PFSK-1 (cell line): ENCODE measurements at regions not wholly inside any gene's neighbourhood (a gene's known extent, or its start where the extent isn't known, plus 50 kb on each side); places are given as distances from the start of the nearest gene placed in this dataset.

Experiments
- FOXP2 ChIP-seq: optimal IDR thresholded peaks from 2 replicates; pipeline ENCODE3; 2011; ENCODE audit warnings: borderline replicate concordance, control low read depth, inconsistent platforms; ENCODE audit not compliant: insufficient read depth; ENCODE audit errors: extremely low read length, extremely low read depth
- POLR2AphosphoS5 ChIP-seq: IDR thresholded peaks from 2 replicates; pipeline ENCODE4 v1.6.1; 2012; ENCODE audit warnings: low read depth, mild to moderate bottlenecking, control low read depth, low read length, moderate library complexity
- SIN3A ChIP-seq: IDR thresholded peaks from 2 replicates; pipeline ENCODE4 v1.6.1; 2012; ENCODE audit warnings: mild to moderate bottlenecking, low read length, moderate library complexity, borderline replicate concordance; ENCODE audit not compliant: insufficient read depth
- TAF1 ChIP-seq: IDR thresholded peaks from 2 replicates; pipeline ENCODE4 v1.6.1; 2012; ENCODE audit warnings: low read length, control low read depth, borderline replicate concordance; ENCODE audit not compliant: insufficient read depth
- TF ChIP-seq, protein P1 (sequence below), 2 experiments: IDR thresholded peaks; 2 replicates each; pipeline versions ENCODE4 v1.6.1 to v1.8.0; 2011 to 2012; ENCODE audit warnings: low read depth in 2 of 2, low read length in 2 of 2, control low read depth in 1 of 2, inconsistent platforms in 1 of 2, mild to moderate bottlenecking in 1 of 2, moderate library complexity in 1 of 2; ENCODE audit not compliant: insufficient read depth in 1 of 2

DNA sequence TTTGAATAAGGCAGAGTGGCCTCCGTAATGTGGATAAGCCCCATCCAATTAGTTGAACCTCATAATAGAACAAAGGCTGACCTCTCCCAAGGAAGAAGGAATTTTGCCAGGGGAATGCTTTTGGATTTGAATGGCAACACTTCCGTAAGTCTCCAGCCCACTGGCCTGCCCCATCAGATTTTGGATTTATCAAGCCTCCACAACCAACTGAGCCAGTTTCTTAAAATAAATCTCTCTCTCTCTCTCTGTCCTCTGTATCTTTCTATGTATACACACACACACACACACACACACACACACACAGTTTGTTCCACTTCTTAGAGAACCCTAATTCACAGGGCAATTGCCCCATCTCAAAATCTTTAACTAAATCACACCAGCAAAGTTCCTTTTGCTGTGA, 100.9 kb upstream of the CAV2 start:
- TF ChIP-seq FOXP2 (no peak), POLR2AphosphoS5 (no peak), SIN3A (no peak), TAF1 (no peak)
- TF ChIP-seq, protein P1, sequence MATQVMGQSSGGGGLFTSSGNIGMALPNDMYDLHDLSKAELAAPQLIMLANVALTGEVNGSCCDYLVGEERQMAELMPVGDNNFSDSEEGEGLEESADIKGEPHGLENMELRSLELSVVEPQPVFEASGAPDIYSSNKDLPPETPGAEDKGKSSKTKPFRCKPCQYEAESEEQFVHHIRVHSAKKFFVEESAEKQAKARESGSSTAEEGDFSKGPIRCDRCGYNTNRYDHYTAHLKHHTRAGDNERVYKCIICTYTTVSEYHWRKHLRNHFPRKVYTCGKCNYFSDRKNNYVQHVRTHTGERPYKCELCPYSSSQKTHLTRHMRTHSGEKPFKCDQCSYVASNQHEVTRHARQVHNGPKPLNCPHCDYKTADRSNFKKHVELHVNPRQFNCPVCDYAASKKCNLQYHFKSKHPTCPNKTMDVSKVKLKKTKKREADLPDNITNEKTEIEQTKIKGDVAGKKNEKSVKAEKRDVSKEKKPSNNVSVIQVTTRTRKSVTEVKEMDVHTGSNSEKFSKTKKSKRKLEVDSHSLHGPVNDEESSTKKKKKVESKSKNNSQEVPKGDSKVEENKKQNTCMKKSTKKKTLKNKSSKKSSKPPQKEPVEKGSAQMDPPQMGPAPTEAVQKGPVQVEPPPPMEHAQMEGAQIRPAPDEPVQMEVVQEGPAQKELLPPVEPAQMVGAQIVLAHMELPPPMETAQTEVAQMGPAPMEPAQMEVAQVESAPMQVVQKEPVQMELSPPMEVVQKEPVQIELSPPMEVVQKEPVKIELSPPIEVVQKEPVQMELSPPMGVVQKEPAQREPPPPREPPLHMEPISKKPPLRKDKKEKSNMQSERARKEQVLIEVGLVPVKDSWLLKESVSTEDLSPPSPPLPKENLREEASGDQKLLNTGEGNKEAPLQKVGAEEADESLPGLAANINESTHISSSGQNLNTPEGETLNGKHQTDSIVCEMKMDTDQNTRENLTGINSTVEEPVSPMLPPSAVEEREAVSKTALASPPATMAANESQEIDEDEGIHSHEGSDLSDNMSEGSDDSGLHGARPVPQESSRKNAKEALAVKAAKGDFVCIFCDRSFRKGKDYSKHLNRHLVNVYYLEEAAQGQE (IDR thresholded peaks at IDR 0.05; ENCODE audit: insufficient read depth in 1 of 2, low read depth in 2 of 2, low read length in 2 of 2) = no peak

DNA sequence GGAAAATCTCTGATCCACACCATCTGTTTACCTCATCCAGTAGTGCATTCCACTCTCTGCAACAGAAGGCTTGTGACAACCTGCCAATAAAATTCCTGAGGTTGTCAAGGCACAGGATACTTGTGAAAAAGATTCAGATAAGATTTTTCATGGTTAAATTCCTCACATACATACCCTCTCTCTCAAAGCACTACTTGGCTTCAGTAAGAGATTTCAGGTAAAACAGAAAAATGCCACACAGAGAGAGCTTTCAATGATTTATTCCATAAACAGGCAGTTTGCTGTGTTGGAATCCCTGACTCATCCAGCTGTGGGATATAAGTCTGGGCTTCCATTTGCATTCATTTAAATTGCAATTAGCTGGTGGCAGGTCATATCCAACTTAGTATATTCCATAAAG, 99.7 kb upstream of the CAV2 start:
- TF ChIP-seq POLR2AphosphoS5 (no peak), SIN3A (no peak), FOXP2 (no peak), TAF1 (no peak)
- TF ChIP-seq, protein P1 (IDR thresholded peaks at IDR 0.05; ENCODE audit: insufficient read depth in 1 of 2, low read depth in 2 of 2, low read length in 2 of 2) = no peak

DNA sequence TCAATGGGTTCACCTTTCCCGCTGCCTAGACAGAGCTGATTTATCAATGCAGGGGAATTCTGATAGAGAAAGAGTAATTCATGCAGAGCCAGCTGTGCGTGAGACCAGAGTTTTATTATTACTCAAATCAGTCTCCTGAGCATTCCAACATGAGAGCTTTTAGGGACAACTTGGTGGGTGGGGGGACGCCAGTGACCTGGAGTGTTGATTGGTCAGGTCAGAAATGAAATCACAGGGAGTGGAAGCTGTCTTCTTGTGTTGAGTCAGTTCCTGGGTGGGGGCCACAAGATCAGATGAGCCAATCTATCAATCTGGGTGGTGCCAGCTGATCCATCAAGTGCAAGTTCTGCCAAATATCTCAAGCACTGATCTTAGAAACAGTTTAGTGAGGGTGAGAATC, 99.0 kb upstream of the CAV2 start:
- TF ChIP-seq TAF1 (no peak), FOXP2 (no peak), POLR2AphosphoS5 (no peak), SIN3A (no peak)
- TF ChIP-seq, protein P1 (IDR thresholded peaks at IDR 0.05; ENCODE audit: insufficient read depth in 1 of 2, low read depth in 2 of 2, low read length in 2 of 2) = no peak

DNA sequence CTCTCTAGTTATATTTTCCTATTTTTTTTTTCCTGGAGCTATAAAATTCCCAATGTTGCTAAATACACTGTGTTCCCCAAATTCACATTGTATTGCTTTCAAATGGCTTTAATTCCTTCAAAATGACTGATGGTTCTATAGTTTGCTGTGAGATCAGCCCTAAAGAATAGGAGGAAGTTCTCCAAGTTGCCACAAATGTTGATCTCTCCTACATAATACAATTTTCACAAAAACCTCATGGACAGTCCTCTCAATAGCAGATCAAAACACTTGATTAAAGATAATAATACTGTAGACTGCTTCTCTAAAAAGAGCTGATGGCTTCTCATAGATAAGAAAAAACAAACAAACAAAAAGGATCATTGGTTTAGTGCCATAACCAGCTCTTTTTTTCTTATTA, 97.8 kb upstream of the CAV2 start:
- TF ChIP-seq, protein P1 (IDR thresholded peaks at IDR 0.05; ENCODE audit: insufficient read depth in 1 of 2, low read depth in 2 of 2, low read length in 2 of 2) = no peak
- TF ChIP-seq TAF1 (no peak), SIN3A (no peak), POLR2AphosphoS5 (no peak), FOXP2 (no peak)

DNA sequence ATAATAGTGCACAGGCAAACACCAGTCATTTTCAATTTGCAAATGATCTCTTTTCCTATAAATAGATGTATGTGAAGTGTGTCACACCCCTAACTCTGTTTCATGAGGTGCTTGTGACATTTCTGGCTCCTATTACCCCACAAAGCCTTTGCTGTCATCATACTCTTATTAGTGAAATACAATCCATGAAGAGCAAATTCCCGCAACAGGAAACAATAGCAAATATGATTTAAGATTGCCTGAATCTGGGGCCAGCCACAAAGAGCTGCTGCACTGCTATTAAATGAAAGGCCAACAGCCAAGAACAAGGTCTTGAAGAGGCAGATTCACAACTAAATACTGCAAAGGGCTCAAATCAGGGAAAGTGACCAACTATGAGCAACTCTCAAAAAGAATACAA, 96.3 kb upstream of the CAV2 start:
- TF ChIP-seq TAF1 = no peak
- TF ChIP-seq SIN3A = no peak
- TF ChIP-seq, protein P1 (IDR thresholded peaks at IDR 0.05; ENCODE audit: insufficient read depth in 1 of 2, low read depth in 2 of 2, low read length in 2 of 2) = no peak
- TF ChIP-seq POLR2AphosphoS5 = no peak
- TF ChIP-seq FOXP2 = no peak
